AG04450 (cell line): ENCODE measurements at regions not wholly inside any gene's neighbourhood (a gene's known extent, or its start where the extent isn't known, plus 50 kb on each side); places are given as distances from the start of the nearest gene placed in this dataset.
A peak's percentile ranks its signal among the peaks of the same experiment; 100 is the strongest.

ENCODE experiments used
- CTCF ChIA-PET: fragments of 300-600, 350-600 bp; formaldehyde crosslinking; extraction: SDS; loops from one replicate; lab custom pipeline; 2022; ENCODE audit warnings: antibody characterized with exemption, inconsistent platforms; lab: Charles Lee
- POLR2A ChIA-PET: fragments of 350-600 bp; formaldehyde crosslinking; extraction: SDS; loops from one replicate; lab custom pipeline; 2021; ENCODE audit warnings: antibody characterized with exemption, inconsistent platforms; lab: Yijun Ruan, JAX
- DNase-seq: peaks from one replicate; pipeline ENCODE4 v3.0.0-alpha.2; 2011; ENCODE audit warnings: low read depth, low spot score
- H3K27ac ChIP-seq: one replicate; pipeline ENCODE4 v1.5.1; 2012; ENCODE audit warnings: low read depth, low read length, control low read depth
- H3K27me3 ChIP-seq: one replicate; pipeline ENCODE4 v1.6.0; 2012; ENCODE audit warnings: low read length; ENCODE audit not compliant: control insufficient read depth, insufficient read depth
- H3K4me3 ChIP-seq: 2 replicates; pipeline ENCODE4 v1.5.1; 2011; ENCODE audit warnings: mild to moderate bottlenecking, low read depth, low read length, control low read depth
- H3K9me3 ChIP-seq: 2 replicates; pipeline ENCODE4 v1.5.1; 2012; ENCODE audit warnings: low read length; ENCODE audit not compliant: control insufficient read depth, insufficient read depth
- TF ChIP-seq, protein P1 (sequence below): IDR thresholded peaks from 2 replicates; pipeline ENCODE4 v1.5.1; 2011; ENCODE audit warnings: low read depth, low read length, control low read depth, inconsistent platforms

DNA sequence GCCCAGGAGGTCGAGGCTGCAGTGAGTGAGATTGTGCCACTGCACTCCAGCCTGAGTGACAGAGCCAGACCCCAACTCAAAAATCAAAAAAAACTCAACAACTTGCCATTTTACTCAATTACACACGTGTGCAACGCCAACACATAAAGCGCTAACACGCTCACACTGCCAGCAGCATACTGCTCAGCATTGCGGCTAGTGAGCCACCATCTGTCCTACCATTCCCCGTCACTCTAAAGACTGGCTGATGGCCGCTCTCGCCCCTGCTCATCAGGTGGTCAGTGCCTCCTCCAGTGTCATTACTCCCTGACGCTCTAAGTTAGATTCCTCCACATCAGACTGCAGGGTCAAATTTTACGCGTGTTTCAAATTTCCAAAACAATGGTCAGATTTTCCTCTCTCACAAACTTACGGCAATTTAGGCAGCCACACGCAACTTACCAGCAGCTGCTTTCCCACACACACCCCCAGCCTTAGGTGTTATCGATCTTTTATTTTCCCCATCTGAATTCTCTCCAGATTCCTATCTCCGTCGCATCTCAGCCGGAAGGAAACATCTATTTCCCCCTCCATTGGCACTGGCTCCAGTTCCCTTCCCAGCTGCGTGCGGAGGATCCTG, 240.8 kb downstream of the C16orf95 start:
- ChIA-PET CTCF (interaction anchor here (1.3 to 4.5 kb wide), 2 partner anchors 25 to 512 kb away, joined by 3 to 32 read pairs; no protein-coding TSS in a partner anchor), POLR2A (no interaction called here)
- TF ChIP-seq, protein P1, sequence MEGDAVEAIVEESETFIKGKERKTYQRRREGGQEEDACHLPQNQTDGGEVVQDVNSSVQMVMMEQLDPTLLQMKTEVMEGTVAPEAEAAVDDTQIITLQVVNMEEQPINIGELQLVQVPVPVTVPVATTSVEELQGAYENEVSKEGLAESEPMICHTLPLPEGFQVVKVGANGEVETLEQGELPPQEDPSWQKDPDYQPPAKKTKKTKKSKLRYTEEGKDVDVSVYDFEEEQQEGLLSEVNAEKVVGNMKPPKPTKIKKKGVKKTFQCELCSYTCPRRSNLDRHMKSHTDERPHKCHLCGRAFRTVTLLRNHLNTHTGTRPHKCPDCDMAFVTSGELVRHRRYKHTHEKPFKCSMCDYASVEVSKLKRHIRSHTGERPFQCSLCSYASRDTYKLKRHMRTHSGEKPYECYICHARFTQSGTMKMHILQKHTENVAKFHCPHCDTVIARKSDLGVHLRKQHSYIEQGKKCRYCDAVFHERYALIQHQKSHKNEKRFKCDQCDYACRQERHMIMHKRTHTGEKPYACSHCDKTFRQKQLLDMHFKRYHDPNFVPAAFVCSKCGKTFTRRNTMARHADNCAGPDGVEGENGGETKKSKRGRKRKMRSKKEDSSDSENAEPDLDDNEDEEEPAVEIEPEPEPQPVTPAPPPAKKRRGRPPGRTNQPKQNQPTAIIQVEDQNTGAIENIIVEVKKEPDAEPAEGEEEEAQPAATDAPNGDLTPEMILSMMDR, result no peak
- DNase-seq, result no peak
- no peak overlapping the region for H3K4me3 ChIP-seq
- H3K9me3 ChIP-seq, result peaks cover 10% of the 10 kb centered on the region
- H3K27me3 ChIP-seq, result peaks cover 9% of the 10 kb centered on the region
- H3K27ac ChIP-seq, result no peak overlapping the region

DNA sequence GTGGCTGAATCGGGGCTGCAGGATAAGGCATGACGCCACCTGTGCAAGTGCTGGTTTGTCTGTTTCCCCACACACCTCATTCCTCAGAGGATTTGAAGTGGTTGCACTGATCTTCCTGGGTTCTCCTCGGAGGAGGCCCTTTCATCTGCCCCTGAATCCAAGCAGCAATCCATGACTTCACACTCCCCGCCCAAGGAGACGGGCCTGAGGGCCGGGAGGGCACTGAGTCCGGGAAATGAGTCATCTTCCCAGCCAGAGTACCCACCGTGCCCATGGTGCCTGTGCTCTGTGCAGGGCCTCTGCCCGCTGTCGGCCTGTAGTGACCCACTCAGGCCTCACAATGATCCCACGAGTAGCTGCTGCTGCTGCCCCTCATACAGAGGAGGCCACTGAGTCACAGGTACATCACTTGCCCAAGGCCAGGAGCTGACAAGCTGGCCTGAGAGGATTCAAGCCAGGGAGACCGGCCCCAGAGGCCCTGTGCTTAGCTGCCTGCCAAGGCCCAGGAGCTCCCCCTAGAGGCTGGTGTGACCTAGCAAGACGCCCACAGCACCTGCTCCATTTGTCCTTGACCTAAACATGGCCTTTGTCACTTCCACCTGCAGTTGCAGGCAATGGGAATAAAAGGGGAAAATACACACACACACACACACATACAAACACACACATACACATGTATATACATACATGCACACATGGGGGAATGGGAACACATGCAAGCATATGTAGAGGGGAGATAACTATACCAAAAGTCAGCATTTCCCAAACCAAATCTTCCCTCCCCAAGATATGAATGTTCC, 240.0 kb downstream of the C16orf95 start:
- H3K9me3 ChIP-seq, result peaks cover 15% of the 10 kb centered on the region
- peaks cover 4% of the 10 kb centered on the region for H3K27me3 ChIP-seq
- ChIA-PET CTCF (interaction anchor here (1.1 to 4.5 kb wide), 4 partner anchors 14 to 513 kb away, joined by 3 to 32 read pairs (median 7); no protein-coding TSS in a partner anchor), POLR2A (no interaction called here)
- DNase-seq, result peak; percentile 18
- TF ChIP-seq, protein P1, result peak; percentile 69
- no peak overlapping the region for H3K27ac ChIP-seq
- H3K4me3 ChIP-seq, result no peak overlapping the region

GRCh38 chr16:87077750-87078127, 239.5 kb downstream of the C16orf95 start:
- CTCF ChIA-PET, result interaction anchor here (1.1 to 4.5 kb wide), 5 partner anchors 15 to 514 kb away, joined by 3 to 32 read pairs (median 4); no protein-coding TSS in a partner anchor
- Histone ChIP-seq H3K27me3 (no peaks in the 10 kb centered on the region), H3K9me3 (peaks cover 16% of the 10 kb centered on the region), H3K4me3 (no peak overlapping the region), H3K27ac (no peak overlapping the region)
- TF ChIP-seq, protein P1, result no peak
- no peak for DNase-seq
- POLR2A ChIA-PET, result no interaction called here

- ChIA-PET CTCF (interaction anchor here (1.2 kb wide), 1 partner anchor 516 kb away, joined by 3 read pairs; no protein-coding TSS in a partner anchor), POLR2A (no interaction called here)
- Histone ChIP-seq H3K27me3 (no peaks in the 10 kb centered on the region), H3K4me3 (no peak overlapping the region), H3K9me3 (peaks cover 16% of the 10 kb centered on the region), H3K27ac (no peak overlapping the region)
- no peak for DNase-seq
- TF ChIP-seq, protein P1, result no peak
These were observed 236.5 kb downstream of the C16orf95 start for GRCh38 chr16:87080571-87081167.
